GM23248 (cell line): ENCODE measurements at regions not wholly inside any gene's neighbourhood (a gene's known extent, or its start where the extent isn't known, plus 50 kb on each side); places are given as distances from the start of the nearest gene placed in this dataset.

Source experiments
- EZH2 ChIP-seq: fragments of 200-600 bp; sonication (generic); IDR thresholded peaks from 2 replicates; pipeline ENCODE4 v1.6.1; 2018; ENCODE audit warnings: antibody characterized with exemption, mild to moderate bottlenecking; ENCODE audit not compliant: insufficient read depth, poor library complexity, severe bottlenecking
- EZH2phosphoT487 ChIP-seq: fragments of 200-600 bp; sonication (generic); IDR thresholded peaks from 2 replicates; pipeline ENCODE4 v1.6.1; 2018; ENCODE audit warnings: antibody characterized with exemption, moderate library complexity, mild to moderate bottlenecking, low read depth; ENCODE audit not compliant: insufficient read depth

- no peak for TF ChIP-seq EZH2
- TF ChIP-seq EZH2phosphoT487, result no peak
These were observed 504.1 kb downstream of the TMTC2 start for GRCh38 chr12:83190631-83191390.
